ENCODE measurements at regions not wholly inside any gene's neighbourhood (a gene's known extent, or its start where the extent isn't known, plus 50 kb on each side); places are given as distances from the start of the nearest gene placed in this dataset.

GRCh38 chr13:84640691-84641090 lies 758.4 kb upstream of the SLITRK1 start:
- TF ChIP-seq, protein P1, sequence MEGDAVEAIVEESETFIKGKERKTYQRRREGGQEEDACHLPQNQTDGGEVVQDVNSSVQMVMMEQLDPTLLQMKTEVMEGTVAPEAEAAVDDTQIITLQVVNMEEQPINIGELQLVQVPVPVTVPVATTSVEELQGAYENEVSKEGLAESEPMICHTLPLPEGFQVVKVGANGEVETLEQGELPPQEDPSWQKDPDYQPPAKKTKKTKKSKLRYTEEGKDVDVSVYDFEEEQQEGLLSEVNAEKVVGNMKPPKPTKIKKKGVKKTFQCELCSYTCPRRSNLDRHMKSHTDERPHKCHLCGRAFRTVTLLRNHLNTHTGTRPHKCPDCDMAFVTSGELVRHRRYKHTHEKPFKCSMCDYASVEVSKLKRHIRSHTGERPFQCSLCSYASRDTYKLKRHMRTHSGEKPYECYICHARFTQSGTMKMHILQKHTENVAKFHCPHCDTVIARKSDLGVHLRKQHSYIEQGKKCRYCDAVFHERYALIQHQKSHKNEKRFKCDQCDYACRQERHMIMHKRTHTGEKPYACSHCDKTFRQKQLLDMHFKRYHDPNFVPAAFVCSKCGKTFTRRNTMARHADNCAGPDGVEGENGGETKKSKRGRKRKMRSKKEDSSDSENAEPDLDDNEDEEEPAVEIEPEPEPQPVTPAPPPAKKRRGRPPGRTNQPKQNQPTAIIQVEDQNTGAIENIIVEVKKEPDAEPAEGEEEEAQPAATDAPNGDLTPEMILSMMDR (IDR thresholded peaks at IDR 0.05; ENCODE audit: borderline replicate concordance, extremely low read depth, low read length, poor library complexity, severe bottlenecking) = no peak
- TF ChIP-seq EZH2 (IDR thresholded peaks at IDR 0.05; ENCODE audit: borderline replicate concordance, low read depth, low read length, severe bottlenecking) = no peak
